Hematopoietic multipotent progenitor cell (in vitro differentiated cells): ENCODE measurements at regions not wholly inside any gene's neighbourhood (a gene's known extent, or its start where the extent isn't known, plus 50 kb on each side); places are given as distances from the start of the nearest gene placed in this dataset.

Experiments used
- DNase-seq, 3 donors: peaks; one replicate each; pipeline ENCODE4 v3.0.0-alpha.2; 2011 to 2015; ENCODE audit warnings: low read depth in 2 of 3, low spot score in 2 of 3

- DNase-seq: no peak
These were observed 1570.0 kb upstream of the GOT2 start for GRCh38 chr16:60304066-60304465.

- DNase-seq: no peak
These were observed 1568.6 kb upstream of the GOT2 start for GRCh38 chr16:60302676-60303075.

GRCh38 chr16:60302261-60302660 lies 1568.1 kb upstream of the GOT2 start:
- DNase-seq: no peak

GRCh38 chr16:60299241-60299776 lies 1565.2 kb upstream of the GOT2 start:
- DNase-seq: no peak

- DNase-seq: no peak
These were observed 1561.3 kb upstream of the GOT2 start for GRCh38 chr16:60295451-60295850.

- no peak for DNase-seq
These were observed 1551.7 kb upstream of the GOT2 start for GRCh38 chr16:60285794-60286193.

GRCh38 chr16:60279061-60279665 lies 1545.0 kb upstream of the GOT2 start:
- DNase-seq: no peak

GRCh38 chr16:60274431-60275019 lies 1540.4 kb upstream of the GOT2 start:
- no peak for DNase-seq

GRCh38 chr16:60271781-60272180 lies 1537.7 kb upstream of the GOT2 start:
- no peak for DNase-seq

GRCh38 chr16:60271025-60271771 lies 1537.1 kb upstream of the GOT2 start:
- no peak for DNase-seq

- DNase-seq: no peak
These were observed 1527.3 kb upstream of the GOT2 start for GRCh38 chr16:60261425-60261824.

GRCh38 chr16:60259956-60260355 lies 1525.8 kb upstream of the GOT2 start:
- DNase-seq: no peak

- DNase-seq: no peak
These were observed 1512.0 kb upstream of the GOT2 start for GRCh38 chr16:60246086-60246485.

- no peak for DNase-seq
These were observed 1507.6 kb upstream of the GOT2 start for GRCh38 chr16:60241671-60242070.

- no peak for DNase-seq
These were observed 1496.5 kb upstream of the GOT2 start for GRCh38 chr16:60230666-60231065.

- DNase-seq: no peak
These were observed 1491.4 kb upstream of the GOT2 start for GRCh38 chr16:60225541-60225940.

- no peak for DNase-seq
These were observed 1483.7 kb upstream of the GOT2 start for GRCh38 chr16:60217787-60218186.

- no peak for DNase-seq
These were observed 1480.2 kb upstream of the GOT2 start for GRCh38 chr16:60214311-60214710.

- no peak for DNase-seq
These were observed 1472.4 kb upstream of the GOT2 start for GRCh38 chr16:60206516-60206915.

GRCh38 chr16:60204181-60204580 lies 1470.1 kb upstream of the GOT2 start:
- DNase-seq: no peak

- DNase-seq: peak in 2 of 3 donors; percentile 2 to 35
These were observed 1469.5 kb upstream of the GOT2 start for GRCh38 chr16:60203525-60204124.
